Upper lobe of left lung (tissue), 4 donors: ENCODE measurements at regions not wholly inside any gene's neighbourhood (a gene's known extent, or its start where the extent isn't known, plus 50 kb on each side); places are given as distances from the start of the nearest gene placed in this dataset.

ENCODE experiments used
- CTCF ChIP-seq, 6 experiments: fragments of 450-650 bp in 4 of 6; fragments of 200-600 bp in 2 of 6; sonication (generic) in 2 of 6; IDR thresholded peaks; one replicate each; pipeline ENCODE4 v1.5.1; 2016 to 2019; ENCODE audit warnings: antibody characterized with exemption in 6 of 6
- EP300 ChIP-seq, 4 donors: sonication (generic); formaldehyde crosslinking; IDR thresholded peaks; one replicate each; pipeline ENCODE4 v1.5.1; 2017; ENCODE audit warnings: antibody characterized with exemption in 4 of 4, control low read depth in 2 of 4
- POLR2A ChIP-seq, 4 donors: fragments of 450-650 bp; IDR thresholded peaks; one replicate each; pipeline ENCODE4 v1.5.1; 2016 to 2017; ENCODE audit warnings: antibody characterized with exemption in 4 of 4, mild to moderate bottlenecking in 2 of 4
- POLR2AphosphoS5 ChIP-seq, 2 donors: sonication (generic); formaldehyde crosslinking; IDR thresholded peaks; one replicate each; pipeline ENCODE4 v1.5.1; 2017; ENCODE audit warnings: antibody characterized with exemption in 2 of 2

- TF ChIP-seq CTCF (IDR thresholded peaks at IDR 0.05) (no peak), EP300 (IDR thresholded peaks at IDR 0.05) (no peak), POLR2A (IDR thresholded peaks at IDR 0.05) (no peak), POLR2AphosphoS5 (IDR thresholded peaks at IDR 0.05) (no peak)
Observed at GRCh38 chr2:7633566-7634153, 716.4 kb downstream of the RNF144A start.
